ENCODE measurements at regions not wholly inside any gene's neighbourhood (a gene's known extent, or its start where the extent isn't known, plus 50 kb on each side); places are given as distances from the start of the nearest gene placed in this dataset.

- TF ChIP-seq POLR2A (IDR thresholded peaks at IDR 0.05) (no peak), CTCF (IDR thresholded peaks at IDR 0.05) (no peak)
These were observed 293.4 kb upstream of the NR3C2 start for GRCh38 chr4:148735432-148736155.
